ENCODE measurements at regions not wholly inside any gene's neighbourhood (a gene's known extent, or its start where the extent isn't known, plus 50 kb on each side); places are given as distances from the start of the nearest gene placed in this dataset.
"Not testable (repeated sequence)": the region's sequence is repeated elsewhere in the genome, so short reads cannot be mapped to it uniquely, and the experiment has no call there.

DNA sequence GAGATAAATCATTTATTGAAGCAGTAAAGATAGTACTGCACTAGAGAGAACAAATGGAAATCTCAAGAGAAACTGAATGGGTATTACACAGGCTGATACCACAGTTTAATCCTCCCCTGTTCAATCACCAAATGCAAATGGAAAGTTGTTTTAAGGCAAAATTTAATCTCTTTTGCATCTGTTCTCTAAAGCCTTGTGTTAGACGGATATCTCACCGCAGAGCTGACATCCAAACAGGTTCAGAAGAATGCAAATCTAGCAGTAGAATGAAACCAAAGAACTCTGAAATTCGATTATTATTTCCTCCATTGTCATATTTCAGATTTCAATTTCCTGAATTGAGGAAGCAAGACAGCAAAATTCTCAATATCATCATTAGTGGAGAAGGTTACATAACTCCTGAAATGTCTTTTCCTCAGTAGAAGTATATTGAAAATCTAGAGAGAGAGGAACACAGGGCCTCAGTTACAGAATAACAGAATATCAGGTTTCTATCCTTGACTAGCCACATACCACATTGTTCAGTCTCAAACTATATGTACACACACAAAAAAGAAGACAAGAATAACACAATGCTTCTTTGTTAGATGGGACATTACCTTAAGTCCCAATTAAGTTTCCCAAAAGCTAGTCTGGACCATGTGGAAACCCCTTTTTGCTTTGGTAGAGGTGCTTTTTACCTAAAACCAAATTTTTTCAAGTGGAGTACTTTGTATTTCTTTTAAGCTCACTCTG, 94.1 kb upstream of the BANK1 start:
- no peak overlapping the region for H3K4me3 ChIP-seq
- no peaks in the 10 kb centered on the region for H3K36me3 ChIP-seq (replicated peaks in 1 of 2)
- no peak overlapping the region for H3K27ac ChIP-seq
- no peaks in the 10 kb centered on the region for H3K4me1 ChIP-seq (replicated peaks in 1 of 2)
- no peaks in the 10 kb centered on the region for H3K9me3 ChIP-seq (replicated peaks in 1 of 3)
- intact Hi-C loops (cut with DNase I), result no loop called here
- H3K27me3 ChIP-seq, result no peaks in the 10 kb centered on the region
- no peak for DNase-seq
- WGBS, 4 donors, result 76 to 85% (median 82%) methylated on average over 3 of the region's 3 CpGs
- TF ChIP-seq POLR2A (IDR thresholded peaks at IDR 0.05), result no peak
- TF ChIP-seq, protein P1, sequence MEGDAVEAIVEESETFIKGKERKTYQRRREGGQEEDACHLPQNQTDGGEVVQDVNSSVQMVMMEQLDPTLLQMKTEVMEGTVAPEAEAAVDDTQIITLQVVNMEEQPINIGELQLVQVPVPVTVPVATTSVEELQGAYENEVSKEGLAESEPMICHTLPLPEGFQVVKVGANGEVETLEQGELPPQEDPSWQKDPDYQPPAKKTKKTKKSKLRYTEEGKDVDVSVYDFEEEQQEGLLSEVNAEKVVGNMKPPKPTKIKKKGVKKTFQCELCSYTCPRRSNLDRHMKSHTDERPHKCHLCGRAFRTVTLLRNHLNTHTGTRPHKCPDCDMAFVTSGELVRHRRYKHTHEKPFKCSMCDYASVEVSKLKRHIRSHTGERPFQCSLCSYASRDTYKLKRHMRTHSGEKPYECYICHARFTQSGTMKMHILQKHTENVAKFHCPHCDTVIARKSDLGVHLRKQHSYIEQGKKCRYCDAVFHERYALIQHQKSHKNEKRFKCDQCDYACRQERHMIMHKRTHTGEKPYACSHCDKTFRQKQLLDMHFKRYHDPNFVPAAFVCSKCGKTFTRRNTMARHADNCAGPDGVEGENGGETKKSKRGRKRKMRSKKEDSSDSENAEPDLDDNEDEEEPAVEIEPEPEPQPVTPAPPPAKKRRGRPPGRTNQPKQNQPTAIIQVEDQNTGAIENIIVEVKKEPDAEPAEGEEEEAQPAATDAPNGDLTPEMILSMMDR (IDR thresholded peaks at IDR 0.05), result no peak

DNA sequence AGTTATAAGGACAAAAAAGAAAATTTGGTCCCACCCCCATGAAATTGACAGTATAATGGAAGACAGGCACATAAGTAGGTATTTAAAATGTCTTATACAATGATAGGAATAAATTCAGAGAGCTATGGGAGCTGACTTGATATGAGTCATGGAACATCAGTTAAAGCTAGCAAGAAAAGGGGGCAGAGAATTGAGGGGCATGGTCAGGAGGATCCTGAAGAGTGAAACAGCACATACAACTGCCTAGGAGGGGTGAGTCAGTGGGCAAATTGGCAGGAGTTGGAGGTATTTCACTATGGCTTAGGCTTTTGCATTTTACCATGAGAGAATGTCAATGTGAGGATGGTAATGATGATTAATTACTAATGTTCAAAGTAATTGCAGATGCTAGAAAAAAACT, 95.4 kb upstream of the BANK1 start:
- no peak for TF ChIP-seq POLR2A (IDR thresholded peaks at IDR 0.05)
- TF ChIP-seq, protein P1 (IDR thresholded peaks at IDR 0.05), result no peak
- no peak overlapping the region for H3K4me3 ChIP-seq
- no peaks in the 10 kb centered on the region for H3K27me3 ChIP-seq
- no peaks in the 10 kb centered on the region for H3K36me3 ChIP-seq (replicated peaks in 1 of 2)
- H3K4me1 ChIP-seq (replicated peaks in 1 of 2), result no peaks in the 10 kb centered on the region
- intact Hi-C loops (cut with DNase I), result no loop called here
- no peak for DNase-seq
- H3K27ac ChIP-seq, result no peak overlapping the region
- H3K9me3 ChIP-seq (replicated peaks in 1 of 3), result no peaks in the 10 kb centered on the region

DNA sequence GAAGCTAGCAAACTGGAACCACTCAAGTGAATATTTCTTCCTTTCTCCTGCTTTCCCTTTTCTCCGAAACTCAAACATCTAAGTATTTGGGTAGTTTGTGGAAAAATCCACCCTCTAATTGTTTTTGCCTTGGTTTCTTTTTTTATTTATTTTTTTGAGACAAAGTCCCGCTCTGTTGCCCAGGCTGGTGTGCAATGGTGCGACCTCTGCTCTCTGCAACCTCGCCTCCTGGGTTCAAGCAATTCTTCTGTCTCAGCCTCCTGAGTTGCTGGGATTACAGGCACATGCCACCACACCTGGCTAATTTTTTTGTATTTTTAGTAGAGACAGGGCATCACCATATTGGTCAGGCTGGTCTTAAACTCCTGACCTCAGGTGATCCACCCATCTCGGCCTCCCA, 96.1 kb upstream of the BANK1 start:
- H3K4me3 ChIP-seq; intact Hi-C loops (cut with DNase I); H3K27ac ChIP-seq; H3K4me1 ChIP-seq (replicated peaks in 1 of 2); H3K9me3 ChIP-seq (replicated peaks in 1 of 3); DNase-seq; H3K27me3 ChIP-seq; H3K36me3 ChIP-seq (replicated peaks in 1 of 2): not testable (repeated sequence)
- WGBS, 4 donors, result 77 to 90% (median 83%) methylated on average over 5 of the region's 5 CpGs

DNA sequence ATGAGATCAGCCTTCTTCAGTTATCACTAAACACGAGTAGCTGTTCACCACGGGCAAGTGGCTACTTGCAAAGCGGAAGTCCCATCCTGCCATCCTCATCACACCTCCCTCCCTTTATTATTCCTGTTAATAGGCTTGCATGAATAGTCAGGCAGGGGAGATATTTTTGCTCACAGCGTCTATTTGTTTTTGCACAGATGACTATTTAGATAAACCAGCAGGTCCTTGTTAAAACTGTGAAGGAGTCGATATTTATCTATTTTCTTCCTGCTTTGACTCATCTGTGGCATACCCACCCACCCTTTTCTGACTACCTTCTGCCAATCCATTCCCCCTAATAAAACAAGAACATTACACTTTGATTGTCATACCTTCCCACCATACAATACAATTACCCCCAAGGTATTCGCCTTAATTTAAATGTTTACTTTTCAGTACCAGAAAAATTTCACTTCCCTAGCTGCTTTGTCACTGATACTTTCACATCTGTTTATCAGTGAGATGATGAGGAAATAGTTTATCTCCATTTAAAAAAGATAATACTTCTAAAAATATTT, 96.6 kb upstream of the BANK1 start:
- 47 to 67% (median 59%) methylated on average over 6 of the region's 6 CpGs for WGBS, 4 donors
- H3K27ac ChIP-seq, result no peak overlapping the region
- H3K9me3 ChIP-seq (replicated peaks in 1 of 3), result no peaks in the 10 kb centered on the region
- TF ChIP-seq, protein P1 (IDR thresholded peaks at IDR 0.05), result no peak
- no peak for TF ChIP-seq POLR2A (IDR thresholded peaks at IDR 0.05)
- no peak for DNase-seq
- no peaks in the 10 kb centered on the region for H3K4me1 ChIP-seq (replicated peaks in 1 of 2)
- intact Hi-C loops (cut with DNase I), result no loop called here
- H3K27me3 ChIP-seq, result no peaks in the 10 kb centered on the region
- H3K4me3 ChIP-seq, result no peak overlapping the region
- H3K36me3 ChIP-seq (replicated peaks in 1 of 2), result no peaks in the 10 kb centered on the region

DNA sequence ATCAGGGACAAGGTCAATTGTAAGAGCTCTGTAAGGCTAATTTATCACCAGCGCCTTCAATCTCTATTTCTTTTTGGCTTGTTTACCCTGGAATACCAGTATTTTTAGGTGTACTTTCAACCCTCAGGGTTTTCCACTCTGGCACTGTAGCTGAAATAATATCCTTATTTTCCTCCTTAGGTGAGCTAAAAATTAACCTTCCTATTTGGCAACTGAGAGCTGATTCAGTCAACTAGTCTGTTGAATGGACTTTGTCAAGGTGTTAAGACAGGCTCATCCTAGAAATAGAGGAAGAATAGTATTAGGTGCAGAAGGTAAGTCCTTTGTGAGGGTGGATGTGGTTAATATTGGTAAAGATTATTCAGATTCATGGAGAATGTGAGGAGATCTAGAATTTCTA, 101.3 kb upstream of the BANK1 start:
- Histone ChIP-seq H3K4me3 (no peak overlapping the region), H3K36me3 (replicated peaks in 1 of 2) (no peaks in the 10 kb centered on the region), H3K4me1 (replicated peaks in 1 of 2) (no peaks in the 10 kb centered on the region), H3K9me3 (replicated peaks in 1 of 3) (no peaks in the 10 kb centered on the region), H3K27ac (no peak overlapping the region), H3K27me3 (no peaks in the 10 kb centered on the region)
- 47 to 63% (median 55%) methylated on average over 1 of the region's 1 CpG for WGBS, 4 donors
- TF ChIP-seq POLR2A (IDR thresholded peaks at IDR 0.05), result no peak
- TF ChIP-seq, protein P1 (IDR thresholded peaks at IDR 0.05), result no peak
- no peak for DNase-seq
- intact Hi-C loops (cut with DNase I), result no loop called here

Measured in adrenal gland (tissue), 9 donors.